GM12878 (cell line): ENCODE measurements at regions not wholly inside any gene's neighbourhood (a gene's known extent, or its start where the extent isn't known, plus 50 kb on each side); places are given as distances from the start of the nearest gene placed in this dataset.
"Not testable (repeated sequence)": the region's sequence is repeated elsewhere in the genome, so short reads cannot be mapped to it uniquely, and the experiment has no call there.

Source experiments
- ATAC-seq: fragments of 200-7000 bp; cut with Tn5 transposase; 3 replicates; pipeline ENCODE4 v1.9.1; 2020; ENCODE audit warnings: mild to moderate bottlenecking, moderate library complexity
- BruUV-seq: library from RNA; stranded (reverse); fragments of 400-500 nt; replicated peaks from 2 replicates; lab custom pipeline; 2021; lab: Mats Ljungman, UMichigan
- CTCF ChIA-PET: fragments of 300-600 bp; sonication (Branson Sonifier 250); formaldehyde crosslinking; extraction: SDS; loops from one replicate; lab custom pipeline; 2021; ENCODE audit warnings: inconsistent platforms; lab: Yijun Ruan, JAX
- POLR2A ChIA-PET: fragments of 350-600 bp; formaldehyde crosslinking; extraction: SDS; loops from one replicate; lab custom pipeline; 2021; ENCODE audit warnings: inconsistent platforms; lab: Charles Lee
- RAD21 ChIA-PET: fragments of 300-600 bp; sonication (Branson Sonifier 250); formaldehyde crosslinking; loops from one replicate; lab custom pipeline; 2023; ENCODE audit warnings: antibody characterized with exemption; ENCODE audit not compliant: unreplicated experiment; lab: Charles Lee
- SMC1A ChIA-PET: fragments of 300-600 bp; sonication (Branson Sonifier 250); formaldehyde crosslinking; loops from one replicate; lab custom pipeline; 2023; ENCODE audit not compliant: unreplicated experiment, uncharacterized antibody; lab: Charles Lee
- DNase-seq: peaks from one replicate; pipeline ENCODE4 v3.0.0-alpha.2; 2011; ENCODE audit warnings: low read depth, low spot score
- FAIRE-seq: peaks from 3 replicates; lab custom pipeline; 2011; peaks lifted over from hg19 to GRCh38; lab: Jason Lieb, UNC
- H2AFZ ChIP-seq: 2 replicates; pipeline ENCODE4 v1.6.0; 2011; ENCODE audit warnings: low read depth, low read length, control low read depth; ENCODE audit not compliant: control insufficient read depth
- H3K27ac ChIP-seq: 2 replicates; pipeline ENCODE4 v1.5.1; 2011; ENCODE audit warnings: control low read depth; ENCODE audit not compliant: control insufficient read depth, insufficient read depth
- H3K27me3 ChIP-seq, 2 experiments: replicated peaks in 1 of 2; 2 replicates each; pipeline versions ENCODE4 v1.6.0 to v1.6.1; 2011; ENCODE audit warnings: low read length in 1 of 2; ENCODE audit not compliant: control insufficient read depth in 2 of 2, insufficient read depth in 2 of 2
- H3K36me3 ChIP-seq, 2 experiments: 2 replicates each; pipeline ENCODE4 v1.5.1; 2011; ENCODE audit warnings: low read length in 1 of 2; ENCODE audit not compliant: control insufficient read depth in 2 of 2, insufficient read depth in 2 of 2
- H3K4me1 ChIP-seq: 2 replicates; pipeline ENCODE4 v1.6.1; 2011; ENCODE audit warnings: mild to moderate bottlenecking, low read length, moderate library complexity, mixed read lengths; ENCODE audit not compliant: control insufficient read depth, insufficient read depth
- H3K4me2 ChIP-seq: 2 replicates; pipeline ENCODE4 v1.6.0; 2011; ENCODE audit warnings: control low read depth; ENCODE audit not compliant: control insufficient read depth, insufficient read depth
- H3K4me3 ChIP-seq: fragments of 200-600 bp; sonication (generic); 2 replicates; pipeline ENCODE4 v1.5.1; 2016
- H3K79me2 ChIP-seq: 2 replicates; pipeline ENCODE4 v1.6.0; 2011; ENCODE audit warnings: low read length; ENCODE audit not compliant: control insufficient read depth, insufficient read depth
- H3K9ac ChIP-seq: 2 replicates; pipeline ENCODE4 v1.8.0; 2011; ENCODE audit warnings: low read length, control low read depth, mixed read lengths; ENCODE audit not compliant: control insufficient read depth, insufficient read depth
- H3K9me3 ChIP-seq: replicated peaks from 3 replicates; pipeline ENCODE4 v1.5.1; 2011; ENCODE audit warnings: mild to moderate bottlenecking, low read length; ENCODE audit not compliant: control insufficient read depth, insufficient read depth
- H4K20me1 ChIP-seq: 2 replicates; pipeline ENCODE4 v1.6.0; 2011; ENCODE audit not compliant: control insufficient read depth, insufficient read depth
- WGBS: methylation state at CpG from one replicate; pipeline ENCODE4 v1.1.6; 2016; ENCODE audit warnings: low lambda C conversion rate; ENCODE audit not compliant: insufficient replicate concordance, insufficient coverage; ENCODE audit errors: missing lambda C conversion rate; 5-methylcytosine and 5-hydroxymethylcytosine counted together
- in situ Hi-C: fragments of 300-500 bp; cut with MboI; formaldehyde crosslinking; loops from 9 replicates; pipeline ENCODE4 v1.14.3; 2018; ENCODE audit warnings: mixed read lengths
- intact Hi-C: fragments of 100-400 bp; cut with micrococcal nuclease; formaldehyde crosslinking; loops from one replicate; pipeline ENCODE4 v1.14.2; 2022; ENCODE audit not compliant: unreplicated experiment

- ATAC-seq, H4K20me1 ChIP-seq, intact Hi-C loops, CTCF ChIA-PET, H3K79me2 ChIP-seq, H3K36me3 ChIP-seq, H3K27me3 ChIP-seq, POLR2A ChIA-PET, H3K4me2 ChIP-seq, BruUV-seq, H3K4me3 ChIP-seq, DNase-seq, H2AFZ ChIP-seq, FAIRE-seq, H3K9ac ChIP-seq, SMC1A ChIA-PET, RAD21 ChIA-PET, H3K4me1 ChIP-seq, H3K9me3 ChIP-seq, H3K27ac ChIP-seq, in situ Hi-C loops: not testable (repeated sequence)
- WGBS = 0% methylated on average over 2 of the region's 5 CpGs
Observed at GRCh38 chr1:81250825-81251224, 549.9 kb upstream of the ADGRL2 start.

- H4K20me1 ChIP-seq, H3K9me3 ChIP-seq, SMC1A ChIA-PET, H3K4me3 ChIP-seq, FAIRE-seq, H3K4me2 ChIP-seq, H3K27ac ChIP-seq, POLR2A ChIA-PET, intact Hi-C loops, BruUV-seq, H3K27me3 ChIP-seq, H3K9ac ChIP-seq, CTCF ChIA-PET, DNase-seq, H2AFZ ChIP-seq, ATAC-seq, RAD21 ChIA-PET, H3K4me1 ChIP-seq, H3K79me2 ChIP-seq, H3K36me3 ChIP-seq, in situ Hi-C loops: not testable (repeated sequence)
- 49% methylated on average over 5 of the region's 6 CpGs for WGBS
Observed at GRCh38 chr1:81245084-81245715, 555.5 kb upstream of the ADGRL2 start.

- H3K4me1 ChIP-seq, ATAC-seq, H3K4me3 ChIP-seq, SMC1A ChIA-PET, H3K36me3 ChIP-seq, FAIRE-seq, RAD21 ChIA-PET, intact Hi-C loops, DNase-seq, H3K27ac ChIP-seq, H2AFZ ChIP-seq, H3K79me2 ChIP-seq, H3K27me3 ChIP-seq, BruUV-seq, H3K9ac ChIP-seq, POLR2A ChIA-PET, H3K9me3 ChIP-seq, H4K20me1 ChIP-seq, CTCF ChIA-PET, in situ Hi-C loops, H3K4me2 ChIP-seq: not testable (repeated sequence)
- 13% methylated on average over 3 of the region's 3 CpGs for WGBS
Observed at GRCh38 chr1:81244612-81245011, 556.1 kb upstream of the ADGRL2 start.
